Stomach (tissue), 8 donors: ENCODE measurements at regions not wholly inside any gene's neighbourhood (a gene's known extent, or its start where the extent isn't known, plus 50 kb on each side); places are given as distances from the start of the nearest gene placed in this dataset.
"Not testable (repeated sequence)": the region's sequence is repeated elsewhere in the genome, so short reads cannot be mapped to it uniquely, and the experiment has no call there.

ENCODE experiments used
- DNase-seq, 2 donors: peaks; one replicate each; pipeline versions ENCODE4 v3.0.0 to v3.0.0-alpha.2; 2013 to 2019
- H3K27ac ChIP-seq, 5 donors: fragments of 200-600 bp in 4 of 5; sonication (generic) in 4 of 5; one replicate each; pipeline ENCODE4 v1.5.1; 2013 to 2019; ENCODE audit warnings: mild to moderate bottlenecking in 1 of 5, moderate library complexity in 1 of 5
- H3K27me3 ChIP-seq, 3 donors: fragments of 200-600 bp; sonication (generic); one replicate each; pipeline ENCODE4 v1.5.1; 2017 to 2019; ENCODE audit warnings: mixed run types in 1 of 3
- H3K36me3 ChIP-seq, 4 donors: fragments of 200-600 bp; sonication (generic); 1 replicate in 3 of 4; 2 replicates in 1 of 4; pipeline ENCODE4 v1.5.1; 2016 to 2019
- H3K4me1 ChIP-seq, 4 donors: fragments of 200-600 bp; sonication (generic); one replicate each; pipeline ENCODE4 v1.5.1; 2016 to 2019
- H3K4me3 ChIP-seq, 4 donors: fragments of 200-600 bp; sonication (generic) in 3 of 4; one replicate each; pipeline ENCODE4 v1.5.1; 2016 to 2019; ENCODE audit warnings: mild to moderate bottlenecking in 1 of 4
- H3K9me3 ChIP-seq, 4 donors: fragments of 200-600 bp; sonication (generic); one replicate each; pipeline ENCODE4 v1.5.1; 2016 to 2019
- EP300 ChIP-seq: sonication (generic); formaldehyde crosslinking; IDR thresholded peaks from one replicate; pipeline ENCODE4 v1.6.1; 2017; ENCODE audit warnings: antibody characterized with exemption
- POLR2A ChIP-seq, 4 donors: fragments of 450-650 bp; IDR thresholded peaks; one replicate each; pipeline ENCODE4 v1.6.1; 2016; ENCODE audit warnings: antibody characterized with exemption in 4 of 4, control low read depth in 2 of 4, mild to moderate bottlenecking in 1 of 4, moderate library complexity in 1 of 4
- POLR2AphosphoS5 ChIP-seq, 3 donors: sonication (generic); formaldehyde crosslinking; IDR thresholded peaks; one replicate each; pipeline ENCODE4 v1.6.1; 2016; ENCODE audit warnings: antibody characterized with exemption in 3 of 3
- WGBS, 5 donors: extraction: QIAGEN DNeasy Blood & Tissue Kit in 3 of 5; methylation state at CpG; one replicate each; pipeline versions ENCODE4 v1.1.5 to v1.1.7; 2013 to 2018; 5-methylcytosine and 5-hydroxymethylcytosine counted together
- intact Hi-C: fragments of 100-400 bp; cut with DNase I; formaldehyde crosslinking; loops from one replicate; pipeline ENCODE4 v1.15.1; 2023; ENCODE audit warnings: low total_unique reads
- TF ChIP-seq, protein P1 (sequence below), 7 experiments: fragments of 450-650 bp in 4 of 7; fragments of 200-600 bp in 3 of 7; sonication (generic) in 3 of 7; IDR thresholded peaks; one replicate each; pipeline ENCODE4 v1.5.1; 2016 to 2019; ENCODE audit warnings: antibody characterized with exemption in 7 of 7, control low read depth in 2 of 7, mild to moderate bottlenecking in 1 of 7
- donor health status: healthy with polysubstance abuse.
- donor health status: Bipolar disorder and iron deficiency.
- donor health status: healthy.

- H3K9me3 ChIP-seq = peaks cover 0 to 5% (median 0%) of the 10 kb centered on the region in 4 donors
- H3K36me3 ChIP-seq = no peaks in the 10 kb centered on the region
- H3K27ac ChIP-seq = peak overlapping the region in 2 of 5 donors; percentile 4 to 5
- 57 to 84% (median 64%) methylated on average over 5 of the region's 5 CpGs for WGBS, 5 donors
- no peak overlapping the region for H3K4me3 ChIP-seq
- DNase-seq = no peak
- intact Hi-C loops = no loop called here
- peaks cover 0 to 14% (median 5%) of the 10 kb centered on the region in 4 donors for H3K4me1 ChIP-seq
- TF ChIP-seq EP300 = no peak
- TF ChIP-seq, protein P1, sequence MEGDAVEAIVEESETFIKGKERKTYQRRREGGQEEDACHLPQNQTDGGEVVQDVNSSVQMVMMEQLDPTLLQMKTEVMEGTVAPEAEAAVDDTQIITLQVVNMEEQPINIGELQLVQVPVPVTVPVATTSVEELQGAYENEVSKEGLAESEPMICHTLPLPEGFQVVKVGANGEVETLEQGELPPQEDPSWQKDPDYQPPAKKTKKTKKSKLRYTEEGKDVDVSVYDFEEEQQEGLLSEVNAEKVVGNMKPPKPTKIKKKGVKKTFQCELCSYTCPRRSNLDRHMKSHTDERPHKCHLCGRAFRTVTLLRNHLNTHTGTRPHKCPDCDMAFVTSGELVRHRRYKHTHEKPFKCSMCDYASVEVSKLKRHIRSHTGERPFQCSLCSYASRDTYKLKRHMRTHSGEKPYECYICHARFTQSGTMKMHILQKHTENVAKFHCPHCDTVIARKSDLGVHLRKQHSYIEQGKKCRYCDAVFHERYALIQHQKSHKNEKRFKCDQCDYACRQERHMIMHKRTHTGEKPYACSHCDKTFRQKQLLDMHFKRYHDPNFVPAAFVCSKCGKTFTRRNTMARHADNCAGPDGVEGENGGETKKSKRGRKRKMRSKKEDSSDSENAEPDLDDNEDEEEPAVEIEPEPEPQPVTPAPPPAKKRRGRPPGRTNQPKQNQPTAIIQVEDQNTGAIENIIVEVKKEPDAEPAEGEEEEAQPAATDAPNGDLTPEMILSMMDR (IDR thresholded peaks at IDR 0.05) = no peak
- TF ChIP-seq POLR2AphosphoS5 (IDR thresholded peaks at IDR 0.05) = no peak
- TF ChIP-seq POLR2A (IDR thresholded peaks at IDR 0.05) = no peak
- H3K27me3 ChIP-seq = no peaks in the 10 kb centered on the region
Observed at GRCh38 chr12:14219156-14219555, 146.3 kb upstream of the ATF7IP start.

DNA sequence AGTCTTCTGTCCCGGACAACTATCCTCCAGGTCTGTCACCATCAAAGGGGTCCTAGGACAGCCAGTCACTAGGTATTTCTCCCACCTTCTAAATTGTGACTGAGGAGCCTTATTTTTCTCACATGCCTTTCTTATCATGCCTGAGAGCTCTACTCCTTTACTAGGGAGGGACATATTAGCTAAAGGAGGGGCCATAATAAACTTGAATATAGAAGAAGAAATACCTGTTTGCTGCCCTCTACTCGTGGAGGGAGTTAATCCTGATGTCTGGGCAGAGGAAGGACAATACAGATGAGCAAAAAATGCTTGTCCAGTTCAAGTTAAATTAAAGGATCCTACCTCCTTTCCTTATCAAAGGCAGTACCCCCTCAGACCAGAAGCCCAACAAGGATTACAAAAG lies 145.8 kb upstream of the ATF7IP start:
- WGBS, 5 donors = 48 to 82% (median 67%) methylated on average over 2 of the region's 2 CpGs
- H3K9me3 ChIP-seq, H3K27me3 ChIP-seq, H3K4me3 ChIP-seq, intact Hi-C loops, H3K36me3 ChIP-seq: not testable (repeated sequence)
- Histone ChIP-seq H3K27ac (peak overlapping the region in 2 of 5 donors; percentile 4 to 5), H3K4me1 (peaks cover 0 to 14% (median 5%) of the 10 kb centered on the region in 4 donors)
- DNase-seq = peak in 1 of 2 donors; percentile 58

- 90 to 95% (median 92%) methylated on average over 4 of the region's 4 CpGs for WGBS, 5 donors
- DNase-seq = no peak
- no peaks in the 10 kb centered on the region for H3K4me1 ChIP-seq
- intact Hi-C loops = no loop called here
- H3K27me3 ChIP-seq = no peaks in the 10 kb centered on the region
- H3K36me3 ChIP-seq = no peaks in the 10 kb centered on the region
- no peak overlapping the region for H3K4me3 ChIP-seq
- H3K27ac ChIP-seq = no peak overlapping the region
- peaks cover 0 to 9% (median 4%) of the 10 kb centered on the region in 4 donors for H3K9me3 ChIP-seq
- no peak for TF ChIP-seq EP300
Observed at GRCh38 chr12:14225064-14225463, 140.4 kb upstream of the ATF7IP start.

GRCh38 chr12:14235176-14235575 lies 130.3 kb upstream of the ATF7IP start:
- peaks cover 6 to 17% (median 13%) of the 10 kb centered on the region in 4 donors for H3K9me3 ChIP-seq
- intact Hi-C loops, H3K27me3 ChIP-seq, H3K4me1 ChIP-seq, H3K27ac ChIP-seq, H3K36me3 ChIP-seq, H3K4me3 ChIP-seq, DNase-seq: not testable (repeated sequence)
- WGBS, 5 donors = 53 to 78% (median 62%) methylated on average over 3 of the region's 3 CpGs

DNA sequence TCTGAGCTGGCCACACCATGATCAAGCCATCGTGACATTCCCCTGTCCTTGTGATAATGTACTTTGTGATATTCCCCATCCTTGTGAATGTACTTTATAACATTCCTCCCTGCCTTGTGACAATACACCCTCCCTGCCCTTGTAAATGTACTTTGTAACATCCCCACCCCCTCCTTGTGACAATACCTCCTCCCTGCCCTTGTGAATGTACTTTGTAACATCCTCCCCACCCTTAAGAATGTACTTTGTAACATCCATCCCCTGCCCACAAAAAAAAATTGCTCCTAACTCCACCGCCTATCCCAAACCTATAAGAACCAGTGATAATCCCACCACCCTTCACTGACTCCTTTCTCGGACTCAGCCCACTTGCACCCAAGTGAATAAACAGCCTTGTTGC lies 128.8 kb upstream of the ATF7IP start:
- H3K9me3 ChIP-seq, H3K4me3 ChIP-seq, H3K27me3 ChIP-seq, H3K4me1 ChIP-seq, DNase-seq, intact Hi-C loops, H3K36me3 ChIP-seq, H3K27ac ChIP-seq: not testable (repeated sequence)
- 91 to 100% (median 96%) methylated on average over 3 of the region's 3 CpGs for WGBS, 5 donors

GRCh38 chr12:14238221-14238792 lies 127.2 kb upstream of the ATF7IP start:
- WGBS, 5 donors = 47 to 57% (median 52%) methylated on average over 8 of the region's 8 CpGs
- TF ChIP-seq, protein P1 (IDR thresholded peaks at IDR 0.05) = peak in 5 of 7 experiments; percentile 21 to 70 (median 42)
- TF ChIP-seq EP300 (no peak), POLR2A (IDR thresholded peaks at IDR 0.05) (no peak)
- H3K27ac ChIP-seq = no peak overlapping the region
- H3K9me3 ChIP-seq = peaks cover 9 to 18% (median 13%) of the 10 kb centered on the region in 4 donors
- intact Hi-C loops = no loop called here
- H3K27me3 ChIP-seq = no peaks in the 10 kb centered on the region
- H3K36me3 ChIP-seq = no peaks in the 10 kb centered on the region
- peak in 1 of 2 donors; percentile 63 for DNase-seq
- H3K4me3 ChIP-seq = no peak overlapping the region
- H3K4me1 ChIP-seq = peaks cover 0 to 7% (median 2%) of the 10 kb centered on the region in 4 donors
